Stimulated activated effector memory CD8-positive, alpha-beta T cell treated with anti-CD3 and anti-CD28 coated beads, Interleukin-12 subunit alpha, Interleukin-12 subunit beta, amount 100 ng/mL, for 72 hours (primary cell): ENCODE measurements at regions not wholly inside any gene's neighbourhood (a gene's known extent, or its start where the extent isn't known, plus 50 kb on each side); places are given as distances from the start of the nearest gene placed in this dataset.
A peak's percentile ranks its signal among the peaks of the same experiment; 100 is the strongest.

Experiments
- ATAC-seq: fragments of 150-1000 bp; cut with Tn5 transposase; 2 replicates; pipeline ENCODE4 v1.10.0; 2021
- DNase-seq, 2 donors: peaks; one replicate each; pipeline ENCODE4 v3.0.0; 2021 to 2022; ENCODE audit warnings: low spot score in 2 of 2
- H3K27ac Mint-ChIP-seq: one replicate; pipeline ENCODE4 v1.8.0; 2022; ENCODE audit warnings: mild to moderate bottlenecking, mixed read lengths
- H3K36me3 Mint-ChIP-seq: one replicate; pipeline ENCODE4 v1.8.0; 2022; ENCODE audit warnings: mild to moderate bottlenecking, mixed read lengths
- H3K4me1 Mint-ChIP-seq: one replicate; pipeline ENCODE4 v1.8.0; 2022; ENCODE audit warnings: mixed read lengths
- H3K4me3 Mint-ChIP-seq: one replicate; pipeline ENCODE4 v1.8.0; 2022; ENCODE audit warnings: mild to moderate bottlenecking, mixed read lengths
- H3K9me3 Mint-ChIP-seq: one replicate; pipeline ENCODE4 v1.8.0; 2022; ENCODE audit warnings: mixed read lengths

- no peak overlapping the region for H3K4me3 Mint-ChIP-seq
- no peaks in the 10 kb centered on the region for H3K9me3 Mint-ChIP-seq
- DNase-seq, result peak in 1 of 2 donors; percentile 15
- H3K36me3 Mint-ChIP-seq, result no peaks in the 10 kb centered on the region
- ATAC-seq, result no peak
- no peaks in the 10 kb centered on the region for H3K4me1 Mint-ChIP-seq
- H3K27ac Mint-ChIP-seq, result no peak overlapping the region
These were observed 164.2 kb downstream of the ICE1 start for GRCh38 chr5:5586721-5587120.

DNA sequence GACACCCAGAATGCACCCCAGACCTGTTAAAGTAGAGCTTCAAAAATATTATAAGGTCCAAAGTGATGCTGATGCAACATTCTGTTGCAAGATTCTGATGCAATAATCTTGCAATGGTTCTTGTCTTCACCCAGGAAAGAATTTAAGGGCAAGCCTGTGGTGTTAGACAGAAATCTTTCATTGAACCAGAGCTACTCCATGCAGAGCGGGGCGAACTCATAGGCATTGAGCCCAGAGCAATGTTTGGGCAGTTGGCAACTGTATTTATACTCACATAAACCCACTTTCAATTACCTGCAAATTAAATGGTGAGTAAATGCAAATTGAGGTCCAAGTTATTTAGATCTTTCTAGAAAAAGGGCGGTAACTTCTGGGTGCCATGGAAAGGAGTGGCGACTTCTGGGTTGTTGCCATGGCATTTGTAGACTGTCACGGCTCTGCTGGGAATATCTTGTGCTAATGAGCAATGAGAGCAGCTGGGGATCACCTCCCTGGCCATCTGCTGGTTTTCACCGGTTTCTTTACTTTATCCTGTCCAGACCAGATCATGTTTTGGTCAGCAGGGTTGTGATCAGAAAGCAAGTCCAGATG, 163.4 kb downstream of the ICE1 start:
- ATAC-seq (no peak), DNase-seq (peak in 1 of 2 donors; percentile 13)
- H3K36me3 Mint-ChIP-seq, result no peaks in the 10 kb centered on the region
- no peak overlapping the region for H3K27ac Mint-ChIP-seq
- no peak overlapping the region for H3K4me3 Mint-ChIP-seq
- H3K4me1 Mint-ChIP-seq, result no peaks in the 10 kb centered on the region
- no peaks in the 10 kb centered on the region for H3K9me3 Mint-ChIP-seq

GRCh38 chr5:5584751-5585150, 162.3 kb downstream of the ICE1 start:
- no peak overlapping the region for H3K27ac Mint-ChIP-seq
- H3K4me3 Mint-ChIP-seq, result no peak overlapping the region
- H3K36me3 Mint-ChIP-seq, result no peaks in the 10 kb centered on the region
- ATAC-seq (no peak), DNase-seq (no peak)
- no peaks in the 10 kb centered on the region for H3K4me1 Mint-ChIP-seq
- no peaks in the 10 kb centered on the region for H3K9me3 Mint-ChIP-seq

DNA sequence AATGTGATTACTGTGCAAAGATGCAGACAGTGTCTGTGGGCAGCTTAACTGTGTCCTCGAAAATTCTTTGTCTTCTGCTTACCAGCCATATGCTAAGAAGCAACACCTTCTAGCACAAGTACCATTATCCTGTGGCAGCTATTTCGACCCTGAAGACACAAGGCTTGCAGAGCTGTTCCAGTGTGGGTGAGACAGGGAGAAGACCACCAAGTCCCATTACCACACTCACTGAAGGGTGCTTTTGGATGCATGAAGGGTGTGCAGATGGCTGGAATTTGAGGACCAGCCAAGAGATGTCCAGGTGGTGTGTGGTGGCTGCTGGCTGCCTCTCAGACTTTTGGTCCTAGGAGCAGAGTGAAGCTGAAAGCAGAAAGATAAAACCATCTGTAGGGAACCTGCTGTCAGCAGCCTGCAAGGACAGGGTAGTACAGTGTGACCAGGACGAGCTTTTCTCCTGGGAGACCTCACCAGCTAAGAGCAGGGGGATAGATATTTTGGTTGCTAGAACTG, 161.8 kb downstream of the ICE1 start:
- ATAC-seq (no peak), DNase-seq (peak in 1 of 2 donors; percentile 36)
- no peak overlapping the region for H3K27ac Mint-ChIP-seq
- no peak overlapping the region for H3K4me3 Mint-ChIP-seq
- H3K4me1 Mint-ChIP-seq, result no peaks in the 10 kb centered on the region
- no peaks in the 10 kb centered on the region for H3K9me3 Mint-ChIP-seq
- H3K36me3 Mint-ChIP-seq, result no peaks in the 10 kb centered on the region

GRCh38 chr5:5583832-5584231, 161.4 kb downstream of the ICE1 start:
- Mint-ChIP-seq H3K27ac (no peak overlapping the region), H3K4me1 (no peaks in the 10 kb centered on the region), H3K36me3 (no peaks in the 10 kb centered on the region), H3K9me3 (no peaks in the 10 kb centered on the region), H3K4me3 (no peak overlapping the region)
- ATAC-seq (no peak), DNase-seq (peak in 1 of 2 donors; percentile 18)

DNA sequence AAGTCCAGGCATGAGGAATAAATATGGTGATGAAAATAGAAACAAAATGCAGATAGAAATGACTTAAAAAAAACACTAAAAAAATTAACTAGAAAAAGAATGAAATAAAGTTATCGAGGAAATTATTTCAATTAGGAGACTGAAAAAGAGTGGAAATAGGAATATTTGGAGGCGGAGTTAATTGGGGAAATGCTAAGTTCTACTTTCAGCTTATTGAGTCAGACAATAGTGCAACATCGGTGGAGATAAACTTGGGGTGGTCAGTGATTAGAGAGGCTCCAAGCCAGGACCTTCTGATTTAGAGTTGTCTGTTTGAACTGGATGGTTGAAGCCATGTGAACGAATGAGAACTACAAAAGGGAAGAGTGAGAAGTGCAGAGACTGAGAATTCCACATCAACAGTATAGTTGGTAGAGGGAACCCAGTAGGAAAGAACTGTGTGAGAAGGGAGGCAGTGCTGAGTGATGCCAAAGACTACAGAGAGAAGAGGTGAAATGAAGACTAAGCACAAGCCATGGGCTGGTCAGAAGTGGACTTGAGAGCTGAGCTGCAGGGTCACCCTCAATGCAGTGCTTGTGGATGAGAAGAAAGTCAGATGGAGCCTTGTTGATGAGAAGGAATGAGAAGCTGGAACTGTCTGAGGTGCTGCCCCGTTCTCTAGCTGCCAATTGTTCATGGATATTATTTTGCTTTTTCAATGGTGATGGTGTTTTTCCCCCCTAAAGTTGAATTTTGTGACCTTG, 160.7 kb downstream of the ICE1 start:
- Mint-ChIP-seq H3K4me3 (no peak overlapping the region), H3K9me3 (no peaks in the 10 kb centered on the region), H3K4me1 (no peaks in the 10 kb centered on the region), H3K36me3 (no peaks in the 10 kb centered on the region), H3K27ac (no peak overlapping the region)
- no peak for ATAC-seq
- DNase-seq, result peak in 1 of 2 donors; percentile 8

DNA sequence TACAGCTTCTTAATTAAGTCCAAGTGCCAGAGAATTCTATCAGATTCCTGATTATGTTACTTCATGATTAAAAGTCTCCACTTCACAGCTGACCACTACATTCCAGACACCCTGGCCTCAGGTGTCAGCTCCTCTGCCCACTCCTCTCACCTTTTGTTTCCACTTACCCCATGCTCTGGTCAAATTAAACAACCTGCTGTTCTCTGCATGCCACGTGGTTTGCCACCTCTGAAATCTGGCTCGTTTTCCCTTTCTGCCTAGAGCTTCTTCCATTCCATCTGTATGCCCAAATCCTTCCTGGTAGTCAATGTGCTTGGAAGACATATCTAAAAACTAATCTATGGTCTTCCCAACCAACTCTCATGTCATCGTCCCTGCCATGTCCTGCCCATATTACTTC, 158.6 kb downstream of the ICE1 start:
- Mint-ChIP-seq H3K27ac (no peak overlapping the region), H3K4me3 (no peak overlapping the region), H3K4me1 (no peaks in the 10 kb centered on the region), H3K36me3 (no peaks in the 10 kb centered on the region), H3K9me3 (no peaks in the 10 kb centered on the region)
- no peak for DNase-seq
- ATAC-seq, result no peak

- H3K4me3 Mint-ChIP-seq, result no peak overlapping the region
These were observed 154.3 kb downstream of the ICE1 start for GRCh38 chr5:5576744-5577143.

GRCh38 chr5:5575461-5575860, 153.0 kb downstream of the ICE1 start:
- Mint-ChIP-seq H3K36me3 (no peaks in the 10 kb centered on the region), H3K9me3 (no peaks in the 10 kb centered on the region), H3K4me1 (no peaks in the 10 kb centered on the region), H3K4me3 (no peak overlapping the region), H3K27ac (no peak overlapping the region)
- DNase-seq (no peak), ATAC-seq (no peak)

More at GRCh38 chr5:5576744-5577143, 154.3 kb downstream of the ICE1 start:
- Mint-ChIP-seq H3K36me3 (no peaks in the 10 kb centered on the region), H3K27ac (no peak overlapping the region), H3K9me3 (no peaks in the 10 kb centered on the region), H3K4me1 (no peaks in the 10 kb centered on the region)
- ATAC-seq, result no peak
- no peak for DNase-seq

- Mint-ChIP-seq H3K27ac (no peak overlapping the region), H3K4me1 (no peaks in the 10 kb centered on the region), H3K4me3 (no peak overlapping the region), H3K36me3 (no peaks in the 10 kb centered on the region), H3K9me3 (no peaks in the 10 kb centered on the region)
- DNase-seq (no peak), ATAC-seq (peak; percentile 9)
These were observed 151.4 kb downstream of the ICE1 start for GRCh38 chr5:5573798-5574380.

DNA sequence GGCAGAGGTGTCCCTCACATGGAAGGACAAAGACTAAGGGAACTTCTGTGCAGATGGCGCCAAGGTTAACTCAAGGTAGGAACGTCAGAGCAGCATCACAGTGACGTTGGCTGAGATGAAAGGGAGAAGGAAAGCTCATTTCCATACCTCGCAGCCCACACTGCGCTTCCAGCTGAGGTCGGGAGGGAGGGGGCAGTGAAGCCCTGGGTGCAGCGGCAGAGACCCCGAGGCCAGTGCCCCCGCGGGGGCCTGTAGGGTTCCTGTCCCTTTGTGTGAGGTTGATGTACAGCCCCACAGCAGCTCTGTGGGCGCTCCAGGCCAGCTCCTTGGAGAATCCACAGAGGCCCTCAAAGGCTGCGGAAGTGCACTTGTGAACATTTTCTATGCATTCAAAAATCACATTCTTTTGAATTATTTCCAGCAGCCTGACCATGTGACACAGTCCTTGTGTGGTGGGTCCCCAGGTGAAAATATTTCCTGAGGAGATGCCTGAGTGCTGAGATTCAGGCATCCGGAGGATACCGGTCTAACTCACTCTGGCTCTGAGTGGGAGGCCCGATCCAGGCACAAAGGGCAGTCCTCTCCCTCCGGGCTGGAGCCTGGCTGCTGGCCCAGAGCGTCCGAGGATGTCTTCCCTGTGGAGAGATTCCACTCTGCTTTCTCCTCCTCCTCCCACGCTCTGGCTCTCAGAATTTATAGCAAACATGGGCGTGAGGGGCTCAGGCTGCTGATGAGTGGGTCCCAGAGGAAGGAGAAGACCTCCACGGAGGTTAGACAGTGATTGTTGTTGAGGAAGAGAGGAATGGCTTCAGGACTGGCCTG, 150.7 kb downstream of the ICE1 start:
- Mint-ChIP-seq H3K4me1 (no peaks in the 10 kb centered on the region), H3K36me3 (no peaks in the 10 kb centered on the region), H3K4me3 (no peak overlapping the region), H3K9me3 (no peaks in the 10 kb centered on the region), H3K27ac (no peak overlapping the region)
- DNase-seq, result no peak
- no peak for ATAC-seq

- Mint-ChIP-seq H3K4me3 (no peak overlapping the region), H3K27ac (no peak overlapping the region), H3K36me3 (no peaks in the 10 kb centered on the region), H3K4me1 (no peaks in the 10 kb centered on the region), H3K9me3 (no peaks in the 10 kb centered on the region)
- no peak for ATAC-seq
- no peak for DNase-seq
These were observed 149.8 kb downstream of the ICE1 start for GRCh38 chr5:5572010-5572865.

DNA sequence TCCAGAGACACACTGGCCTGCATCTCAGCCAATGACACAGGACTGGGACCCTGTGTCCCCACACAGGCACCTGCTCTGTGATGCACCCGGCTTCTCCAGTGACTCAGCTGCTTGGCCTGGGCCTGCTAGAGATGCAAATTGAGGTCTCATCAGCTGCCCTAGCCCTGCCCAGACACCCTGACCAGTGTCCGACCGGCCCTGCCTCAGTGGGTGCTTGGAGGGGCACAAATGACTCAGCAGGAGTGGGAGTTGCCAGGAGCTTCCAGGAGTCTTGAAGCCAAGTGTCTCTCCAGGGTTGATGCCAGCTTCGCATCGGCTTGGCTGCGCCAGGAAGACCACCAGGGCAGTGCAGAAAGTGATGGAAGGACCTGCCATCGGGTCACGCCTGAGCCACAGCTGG, 148.2 kb downstream of the ICE1 start:
- no peak for DNase-seq
- Mint-ChIP-seq H3K27ac (no peak overlapping the region), H3K4me3 (no peak overlapping the region), H3K4me1 (no peaks in the 10 kb centered on the region), H3K9me3 (no peaks in the 10 kb centered on the region), H3K36me3 (no peaks in the 10 kb centered on the region)
- ATAC-seq, result no peak

DNA sequence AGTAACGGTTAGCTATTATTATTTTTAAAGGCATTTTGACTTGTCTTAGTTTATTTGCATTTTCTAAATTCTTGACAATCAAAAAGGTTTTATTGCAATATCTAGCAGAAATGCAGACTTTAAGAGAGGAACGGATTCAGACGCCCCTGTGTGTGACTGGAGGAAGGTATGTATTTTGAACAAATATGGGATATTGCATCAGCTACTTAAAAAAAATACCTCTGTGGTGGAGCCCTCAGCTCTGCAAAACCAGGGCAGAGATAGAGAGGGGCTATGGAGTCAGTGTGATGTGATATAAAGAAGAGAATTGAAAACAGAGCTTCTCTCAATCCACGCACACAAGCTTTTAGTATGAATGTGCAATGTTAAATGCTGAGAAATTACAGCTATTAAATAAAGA, 142.4 kb downstream of the ICE1 start:
- Mint-ChIP-seq H3K9me3 (no peaks in the 10 kb centered on the region), H3K27ac (no peak overlapping the region), H3K4me3 (no peak overlapping the region), H3K36me3 (no peaks in the 10 kb centered on the region), H3K4me1 (no peaks in the 10 kb centered on the region)
- no peak for DNase-seq
- no peak for ATAC-seq

DNA sequence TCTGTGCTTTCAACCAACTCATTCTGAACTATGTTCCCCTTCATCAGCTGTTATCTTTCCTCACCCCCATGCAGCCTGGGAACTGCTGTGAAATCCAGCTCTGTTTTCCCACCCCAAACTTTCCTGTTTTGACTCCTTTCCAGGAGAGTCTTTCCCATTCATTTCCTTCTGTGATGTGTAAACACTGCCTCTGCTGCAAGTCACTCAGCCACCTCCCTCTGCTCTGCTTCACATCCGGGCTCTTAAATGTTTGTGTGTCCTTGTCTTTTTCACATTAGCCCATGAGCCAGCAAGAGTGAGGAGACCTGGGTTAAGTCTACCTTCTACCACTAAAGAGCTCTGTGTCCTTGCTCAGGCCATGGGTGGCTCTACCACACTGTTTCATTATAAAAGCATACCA, 137.5 kb downstream of the ICE1 start:
- no peak for DNase-seq
- no peaks in the 10 kb centered on the region for H3K9me3 Mint-ChIP-seq
- H3K4me3 Mint-ChIP-seq, result no peak overlapping the region
- H3K36me3 Mint-ChIP-seq, result no peaks in the 10 kb centered on the region
- no peak for ATAC-seq
- no peaks in the 10 kb centered on the region for H3K4me1 Mint-ChIP-seq
- H3K27ac Mint-ChIP-seq, result no peak overlapping the region
